ENCODE measurements at regions not wholly inside any gene's neighbourhood (a gene's known extent, or its start where the extent isn't known, plus 50 kb on each side); places are given as distances from the start of the nearest gene placed in this dataset.

- no peaks in the 10 kb centered on the region for H3K9me3 ChIP-seq
- no peak for DNase-seq (ENCODE audit: low spot score in 2 of 2)
- TF ChIP-seq EP300 (IDR thresholded peaks at IDR 0.05) (no peak), POLR2A (IDR thresholded peaks at IDR 0.05) (no peak)
- TF ChIP-seq, protein P1, sequence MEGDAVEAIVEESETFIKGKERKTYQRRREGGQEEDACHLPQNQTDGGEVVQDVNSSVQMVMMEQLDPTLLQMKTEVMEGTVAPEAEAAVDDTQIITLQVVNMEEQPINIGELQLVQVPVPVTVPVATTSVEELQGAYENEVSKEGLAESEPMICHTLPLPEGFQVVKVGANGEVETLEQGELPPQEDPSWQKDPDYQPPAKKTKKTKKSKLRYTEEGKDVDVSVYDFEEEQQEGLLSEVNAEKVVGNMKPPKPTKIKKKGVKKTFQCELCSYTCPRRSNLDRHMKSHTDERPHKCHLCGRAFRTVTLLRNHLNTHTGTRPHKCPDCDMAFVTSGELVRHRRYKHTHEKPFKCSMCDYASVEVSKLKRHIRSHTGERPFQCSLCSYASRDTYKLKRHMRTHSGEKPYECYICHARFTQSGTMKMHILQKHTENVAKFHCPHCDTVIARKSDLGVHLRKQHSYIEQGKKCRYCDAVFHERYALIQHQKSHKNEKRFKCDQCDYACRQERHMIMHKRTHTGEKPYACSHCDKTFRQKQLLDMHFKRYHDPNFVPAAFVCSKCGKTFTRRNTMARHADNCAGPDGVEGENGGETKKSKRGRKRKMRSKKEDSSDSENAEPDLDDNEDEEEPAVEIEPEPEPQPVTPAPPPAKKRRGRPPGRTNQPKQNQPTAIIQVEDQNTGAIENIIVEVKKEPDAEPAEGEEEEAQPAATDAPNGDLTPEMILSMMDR (IDR thresholded peaks at IDR 0.05), result no peak
These were observed 214.1 kb upstream of the FOXF1 start for GRCh38 chr16:86296256-86296655.

DNA sequence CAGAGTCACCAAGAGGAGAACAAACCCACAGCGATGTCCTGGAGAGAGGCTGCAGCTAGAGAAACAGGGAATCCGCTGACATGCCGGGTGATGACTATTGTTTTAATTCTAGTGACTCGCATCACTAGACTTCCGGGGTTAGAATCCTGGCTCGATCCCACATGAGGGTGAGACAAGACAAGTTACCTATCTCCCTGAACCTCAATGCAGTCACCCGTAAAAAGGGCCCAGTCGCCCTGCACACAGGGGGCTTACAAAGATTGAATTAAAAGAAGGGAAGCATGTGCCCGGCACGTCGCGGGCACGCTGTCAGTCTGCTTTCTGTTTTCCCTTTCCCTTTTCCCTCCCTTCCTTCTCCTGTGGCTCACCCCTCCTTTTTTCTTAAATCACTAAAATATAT lies 212.9 kb upstream of the FOXF1 start:
- Histone ChIP-seq H3K27me3 (peaks cover 0 to 92% of the 10 kb centered on the region in 2 donors), H3K9me3 (no peaks in the 10 kb centered on the region), H3K36me3 (no peaks in the 10 kb centered on the region), H3K4me3 (no peak overlapping the region), H3K27ac (no peak overlapping the region), H3K4me1 (peaks cover 0 to 14% (median 0%) of the 10 kb centered on the region in 4 donors)
- WGBS, 2 donors, result 45 to 54% methylated on average over 13 of the region's 13 CpGs
- TF ChIP-seq POLR2A (IDR thresholded peaks at IDR 0.05) (no peak), EP300 (IDR thresholded peaks at IDR 0.05) (no peak)
- TF ChIP-seq, protein P1 (IDR thresholded peaks at IDR 0.05), result no peak
- DNase-seq (ENCODE audit: low spot score in 2 of 2), result no peak

More at GRCh38 chr16:86296256-86296655, 214.1 kb upstream of the FOXF1 start:
- Histone ChIP-seq H3K27ac (no peak overlapping the region), H3K27me3 (peaks cover 0 to 98% of the 10 kb centered on the region in 2 donors), H3K4me3 (no peak overlapping the region), H3K36me3 (no peaks in the 10 kb centered on the region), H3K4me1 (peaks cover 0 to 14% (median 0%) of the 10 kb centered on the region in 4 donors)
- WGBS, 2 donors, result 27 to 59% methylated on average over 3 to 10 of the region's 10 CpGs

DNA sequence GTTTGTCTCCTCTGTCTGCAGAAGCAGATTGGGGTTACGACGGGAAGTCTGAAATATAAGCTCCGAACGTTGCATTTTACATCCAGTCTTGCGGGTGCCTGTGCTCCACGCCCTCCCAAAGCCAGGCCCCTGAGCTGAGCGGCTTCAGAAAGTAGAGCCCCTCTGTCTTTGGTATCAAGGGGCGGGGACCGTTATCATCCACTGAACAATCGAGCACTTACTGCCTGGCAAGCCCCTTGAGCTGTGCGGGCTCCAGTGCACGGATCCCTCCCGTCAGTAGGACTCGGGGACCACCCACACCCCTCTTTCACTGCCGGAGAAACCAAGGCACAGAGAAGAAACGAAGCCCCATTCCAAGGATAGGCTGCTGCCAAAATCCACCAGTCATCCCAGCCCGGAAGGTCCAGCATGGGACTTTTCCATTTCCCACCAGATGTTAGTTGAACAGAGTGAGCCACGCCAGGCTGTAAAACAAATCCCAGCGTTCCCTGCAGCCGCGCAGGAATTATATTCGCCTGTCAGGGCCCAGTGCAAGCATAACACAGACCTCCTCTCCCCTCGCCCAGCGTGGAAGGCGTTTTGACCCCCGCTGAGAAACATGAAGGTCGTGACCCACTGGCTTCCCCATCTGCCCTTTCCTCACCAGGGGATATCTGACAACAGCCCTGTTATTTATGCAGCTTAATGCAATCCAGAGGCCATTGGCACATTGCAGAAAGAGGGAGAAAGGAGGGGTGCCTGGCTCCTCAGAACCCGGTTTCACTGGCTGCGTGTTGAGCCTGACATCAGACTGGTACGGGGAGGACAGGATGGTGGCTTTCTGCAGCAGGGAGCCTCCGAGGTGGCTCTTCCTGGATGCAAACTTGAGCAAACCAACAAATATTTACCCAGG lies 212.2 kb upstream of the FOXF1 start:
- Histone ChIP-seq H3K9me3 (no peaks in the 10 kb centered on the region), H3K27ac (no peak overlapping the region), H3K36me3 (no peaks in the 10 kb centered on the region), H3K4me3 (no peak overlapping the region), H3K4me1 (peaks cover 0 to 14% (median 0%) of the 10 kb centered on the region in 4 donors), H3K27me3 (peaks cover 0 to 92% of the 10 kb centered on the region in 2 donors)
- DNase-seq (ENCODE audit: low spot score in 2 of 2), result no peak
- TF ChIP-seq POLR2A (IDR thresholded peaks at IDR 0.05) (no peak), EP300 (IDR thresholded peaks at IDR 0.05) (no peak)
- TF ChIP-seq, protein P1 (IDR thresholded peaks at IDR 0.05), result no peak
- WGBS, 2 donors, result 9 to 14% methylated on average over 27 to 31 of the region's 31 CpGs

GRCh38 chr16:86298758-86299134 lies 211.6 kb upstream of the FOXF1 start:
- Histone ChIP-seq H3K4me3 (no peak overlapping the region), H3K27me3 (peaks cover 0 to 94% of the 10 kb centered on the region in 2 donors), H3K36me3 (no peaks in the 10 kb centered on the region), H3K9me3 (no peaks in the 10 kb centered on the region), H3K27ac (no peak overlapping the region), H3K4me1 (peaks cover 0 to 14% (median 0%) of the 10 kb centered on the region in 4 donors)
- DNase-seq (ENCODE audit: low spot score in 2 of 2), result no peak
- WGBS, 2 donors, result 16 to 20% methylated on average over 7 of the region's 7 CpGs
- no peak for TF ChIP-seq EP300 (IDR thresholded peaks at IDR 0.05)
- TF ChIP-seq, protein P1 (IDR thresholded peaks at IDR 0.05), result no peak
- TF ChIP-seq POLR2A (IDR thresholded peaks at IDR 0.05), result no peak

GRCh38 chr16:86299882-86300610 lies 210.3 kb upstream of the FOXF1 start:
- TF ChIP-seq EP300 (IDR thresholded peaks at IDR 0.05) (no peak), POLR2A (IDR thresholded peaks at IDR 0.05) (no peak)
- TF ChIP-seq, protein P1 (IDR thresholded peaks at IDR 0.05), result no peak
- Histone ChIP-seq H3K4me3 (no peak overlapping the region), H3K27ac (no peak overlapping the region), H3K9me3 (no peaks in the 10 kb centered on the region), H3K27me3 (peaks cover 0 to 88% of the 10 kb centered on the region in 2 donors), H3K36me3 (no peaks in the 10 kb centered on the region), H3K4me1 (peaks cover 0 to 14% (median 0%) of the 10 kb centered on the region in 4 donors)
- no peak for DNase-seq (ENCODE audit: low spot score in 2 of 2)
- 64 to 66% methylated on average over 18 of the region's 18 CpGs for WGBS, 2 donors

All from tibial nerve (tissue), 4 donors.